A673 (cell line): ENCODE measurements at regions not wholly inside any gene's neighbourhood (a gene's known extent, or its start where the extent isn't known, plus 50 kb on each side); places are given as distances from the start of the nearest gene placed in this dataset.

Experiments
- BruUV-seq: library from RNA; stranded (reverse); fragments of 400-500 nt; replicated peaks from 2 replicates; lab custom pipeline; 2021; lab: Mats Ljungman, UMichigan
- CTCF ChIA-PET: fragments of 300-600 bp; sonication (Branson Sonifier 250); formaldehyde crosslinking; loops from one replicate; lab custom pipeline; 2022; ENCODE audit warnings: antibody characterized with exemption; lab: Charles Lee
- POLR2A ChIA-PET: fragments of 300-600 bp; sonication (Branson Sonifier 250); formaldehyde crosslinking; loops from one replicate; lab custom pipeline; 2022; ENCODE audit warnings: antibody characterized with exemption; ENCODE audit not compliant: low non-redundant PET; lab: Charles Lee
- DNase-seq: peaks from one replicate; pipeline ENCODE4 v3.0.0-alpha.2; 2015; ENCODE audit warnings: low spot score
- H3K27ac ChIP-seq: fragments of 200-600 bp; sonication (generic); 2 replicates; pipeline ENCODE4 v1.5.1; 2016; ENCODE audit warnings: mixed run types, low read depth, mild to moderate bottlenecking, mixed read lengths, antibody characterized with exemption, low read length; ENCODE audit not compliant: poor library complexity, severe bottlenecking
- H3K27me3 ChIP-seq: fragments of 200-600 bp; sonication (generic); replicated peaks from 2 replicates; pipeline ENCODE4 v1.6.1; 2017; ENCODE audit warnings: mixed run types, low read depth, mild to moderate bottlenecking, mixed read lengths, antibody characterized with exemption, low read length; ENCODE audit not compliant: insufficient read depth, poor library complexity
- H3K36me3 ChIP-seq: fragments of 200-600 bp; sonication (generic); 2 replicates; pipeline ENCODE4 v1.6.1; 2016; ENCODE audit warnings: mixed run types, mild to moderate bottlenecking, mixed read lengths, antibody characterized with exemption, low read length; ENCODE audit not compliant: insufficient read depth, poor library complexity, severe bottlenecking
- H3K4me1 ChIP-seq: fragments of 200-600 bp; sonication (generic); 2 replicates; pipeline ENCODE4 v1.6.1; 2017; ENCODE audit warnings: mixed run types, mild to moderate bottlenecking, mixed read lengths, antibody characterized with exemption, low read length; ENCODE audit not compliant: insufficient read depth, poor library complexity, severe bottlenecking
- H3K4me3 ChIP-seq: fragments of 200-600 bp; sonication (generic); 2 replicates; pipeline ENCODE4 v1.5.1; 2016; ENCODE audit warnings: low read depth, mixed run types, mild to moderate bottlenecking, mixed read lengths, low read length; ENCODE audit not compliant: poor library complexity, severe bottlenecking
- H3K9me3 ChIP-seq: fragments of 200-600 bp; sonication (generic); 2 replicates; pipeline ENCODE4 v1.6.1; 2016; ENCODE audit warnings: mixed run types, low read depth, mild to moderate bottlenecking, mixed read lengths, antibody characterized with exemption, low read length; ENCODE audit not compliant: poor library complexity, severe bottlenecking
- EZH2 ChIP-seq: fragments of 200-600 bp; sonication (generic); IDR thresholded peaks from 2 replicates; pipeline ENCODE4 v1.6.1; 2017; ENCODE audit warnings: borderline replicate concordance, low read depth, mild to moderate bottlenecking, mixed read lengths, antibody characterized with exemption, low read length; ENCODE audit not compliant: poor library complexity, severe bottlenecking
- intact Hi-C: fragments of 100-400 bp; cut with micrococcal nuclease; formaldehyde crosslinking; loops from one replicate; pipeline ENCODE4 v1.10.0; 2022; ENCODE audit not compliant: unreplicated experiment
- TF ChIP-seq, protein P1 (sequence below): fragments of 300-800, 200-600 bp; sonication (generic); conservative IDR thresholded peaks from 2 replicates; pipeline ENCODE4 v1.5.1; 2017; ENCODE audit warnings: low read depth, mild to moderate bottlenecking, antibody characterized with exemption, low read length, moderate library complexity, mixed read lengths

DNA sequence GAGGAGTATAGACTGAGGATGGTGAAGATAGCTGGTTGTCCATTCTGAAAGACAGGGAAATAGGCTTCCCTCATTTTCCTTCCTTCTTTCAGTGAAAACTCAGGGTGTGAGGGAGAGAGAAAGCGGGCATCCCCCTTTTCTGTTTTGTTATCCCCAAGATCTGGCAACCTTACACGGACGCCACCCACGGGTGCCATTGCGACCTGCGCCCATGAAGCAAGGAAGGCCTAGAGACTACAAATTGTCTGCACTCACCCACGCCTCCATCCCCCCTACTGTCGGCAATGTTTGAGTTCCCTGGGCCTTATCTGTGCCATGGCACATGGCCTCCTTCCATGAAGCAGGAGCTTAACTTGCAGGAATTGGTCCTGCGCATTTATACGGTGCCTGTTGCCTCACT lies 115.0 kb upstream of the IGF1 start:
- POLR2A ChIA-PET: no interaction called here
- no peak for TF ChIP-seq EZH2
- Histone ChIP-seq H3K27ac (no peak overlapping the region), H3K27me3 (no peaks in the 10 kb centered on the region), H3K36me3 (no peaks in the 10 kb centered on the region), H3K4me1 (no peaks in the 10 kb centered on the region), H3K9me3 (no peaks in the 10 kb centered on the region), H3K4me3 (no peak overlapping the region)
- DNase-seq: no peak
- CTCF ChIA-PET: no interaction called here
- no TSS peak for BruUV-seq
- intact Hi-C loops: no loop called here

DNA sequence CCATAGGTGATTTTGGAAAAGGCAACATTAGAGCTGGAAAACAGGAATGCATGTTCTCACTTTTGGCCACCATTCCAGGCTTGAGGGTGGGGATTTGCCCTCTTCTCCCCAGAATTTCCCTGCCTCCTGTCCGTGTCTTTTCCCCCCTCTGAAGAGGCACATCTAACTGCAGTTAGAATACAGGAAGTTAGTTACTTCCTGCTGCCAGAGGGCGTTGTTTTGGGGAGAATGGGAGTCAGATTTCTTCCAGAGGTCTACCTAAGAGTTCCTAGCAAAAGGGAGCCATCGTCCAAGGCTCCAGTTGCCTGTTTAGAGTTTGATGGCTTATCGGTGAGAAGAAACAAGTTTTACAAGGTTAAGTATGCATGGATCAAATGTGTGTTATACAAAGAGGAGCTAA lies 112.8 kb upstream of the IGF1 start:
- H3K27ac ChIP-seq: no peak overlapping the region
- no TSS peak for BruUV-seq
- CTCF ChIA-PET: interaction anchor here (0.5 kb wide), 1 partner anchor 496 kb away, joined by 3 read pairs; no protein-coding TSS in a partner anchor
- intact Hi-C loops: no loop called here
- no peak for TF ChIP-seq EZH2
- TF ChIP-seq, protein P1, sequence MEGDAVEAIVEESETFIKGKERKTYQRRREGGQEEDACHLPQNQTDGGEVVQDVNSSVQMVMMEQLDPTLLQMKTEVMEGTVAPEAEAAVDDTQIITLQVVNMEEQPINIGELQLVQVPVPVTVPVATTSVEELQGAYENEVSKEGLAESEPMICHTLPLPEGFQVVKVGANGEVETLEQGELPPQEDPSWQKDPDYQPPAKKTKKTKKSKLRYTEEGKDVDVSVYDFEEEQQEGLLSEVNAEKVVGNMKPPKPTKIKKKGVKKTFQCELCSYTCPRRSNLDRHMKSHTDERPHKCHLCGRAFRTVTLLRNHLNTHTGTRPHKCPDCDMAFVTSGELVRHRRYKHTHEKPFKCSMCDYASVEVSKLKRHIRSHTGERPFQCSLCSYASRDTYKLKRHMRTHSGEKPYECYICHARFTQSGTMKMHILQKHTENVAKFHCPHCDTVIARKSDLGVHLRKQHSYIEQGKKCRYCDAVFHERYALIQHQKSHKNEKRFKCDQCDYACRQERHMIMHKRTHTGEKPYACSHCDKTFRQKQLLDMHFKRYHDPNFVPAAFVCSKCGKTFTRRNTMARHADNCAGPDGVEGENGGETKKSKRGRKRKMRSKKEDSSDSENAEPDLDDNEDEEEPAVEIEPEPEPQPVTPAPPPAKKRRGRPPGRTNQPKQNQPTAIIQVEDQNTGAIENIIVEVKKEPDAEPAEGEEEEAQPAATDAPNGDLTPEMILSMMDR: no peak
- POLR2A ChIA-PET: no interaction called here
- H3K27me3 ChIP-seq: no peaks in the 10 kb centered on the region
- peak; percentile 9 for DNase-seq
- no peak overlapping the region for H3K4me3 ChIP-seq
- H3K9me3 ChIP-seq: no peaks in the 10 kb centered on the region
- no peaks in the 10 kb centered on the region for H3K36me3 ChIP-seq
- H3K4me1 ChIP-seq: no peaks in the 10 kb centered on the region

DNA sequence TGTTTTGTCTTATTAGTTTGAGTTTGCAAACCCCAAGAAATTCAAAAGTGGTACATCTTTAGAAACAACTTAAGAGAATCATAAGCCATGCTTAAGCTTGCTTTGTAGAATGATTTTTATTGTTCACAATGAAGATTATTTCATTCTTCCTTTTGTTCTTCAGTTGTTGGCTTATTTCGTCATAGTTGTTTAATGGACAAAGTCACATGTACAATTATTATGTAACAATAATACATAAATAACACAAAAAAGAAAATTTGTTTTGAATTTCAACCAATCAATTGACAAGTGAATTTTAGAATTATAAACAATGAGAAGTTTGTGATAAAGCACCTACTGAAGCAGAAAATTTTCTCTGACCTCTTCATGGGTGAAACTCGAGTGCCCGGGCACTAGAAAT lies 111.8 kb upstream of the IGF1 start:
- POLR2A ChIA-PET: no interaction called here
- DNase-seq: no peak
- CTCF ChIA-PET: interaction anchor here (0.6 kb wide), 1 partner anchor 832 kb away, joined by 3 read pairs; no protein-coding TSS in a partner anchor
- H3K27ac ChIP-seq: no peak overlapping the region
- BruUV-seq: no TSS peak
- TF ChIP-seq EZH2: no peak
- TF ChIP-seq, protein P1: no peak
- no peaks in the 10 kb centered on the region for H3K9me3 ChIP-seq
- no peaks in the 10 kb centered on the region for H3K36me3 ChIP-seq
- H3K27me3 ChIP-seq: peaks cover under 1% of the 10 kb centered on the region
- intact Hi-C loops: no loop called here
- H3K4me1 ChIP-seq: no peaks in the 10 kb centered on the region
- no peak overlapping the region for H3K4me3 ChIP-seq

DNA sequence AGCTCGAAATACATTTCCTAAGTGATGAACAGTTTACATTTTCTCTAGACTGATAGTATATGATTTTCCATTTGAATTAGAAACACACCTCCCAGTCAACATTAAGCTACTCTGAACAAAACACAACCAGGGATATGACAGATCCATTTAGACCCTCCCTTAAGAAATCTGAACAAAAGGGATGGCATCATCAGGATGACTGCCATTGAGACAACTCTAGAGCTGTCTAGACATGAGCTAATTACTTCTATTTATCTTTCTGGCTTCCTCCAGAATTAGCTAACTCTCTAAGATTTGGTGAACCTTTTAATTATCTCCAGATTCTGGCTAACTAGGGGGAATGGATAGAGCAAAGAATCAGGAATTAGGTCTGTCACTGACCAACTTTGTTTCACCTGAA lies 92.9 kb upstream of the IGF1 start:
- ChIA-PET POLR2A (no interaction called here), CTCF (no interaction called here)
- no peaks in the 10 kb centered on the region for H3K4me1 ChIP-seq
- BruUV-seq: no TSS peak
- DNase-seq: no peak
- H3K36me3 ChIP-seq: no peaks in the 10 kb centered on the region
- TF ChIP-seq, protein P1: no peak
- TF ChIP-seq EZH2: no peak
- no peaks in the 10 kb centered on the region for H3K27me3 ChIP-seq
- no peak overlapping the region for H3K4me3 ChIP-seq
- intact Hi-C loops: no loop called here
- H3K27ac ChIP-seq: no peak overlapping the region
- H3K9me3 ChIP-seq: no peaks in the 10 kb centered on the region
